ENCODE measurements at regions not wholly inside any gene's neighbourhood (a gene's known extent, or its start where the extent isn't known, plus 50 kb on each side); places are given as distances from the start of the nearest gene placed in this dataset.

DNA sequence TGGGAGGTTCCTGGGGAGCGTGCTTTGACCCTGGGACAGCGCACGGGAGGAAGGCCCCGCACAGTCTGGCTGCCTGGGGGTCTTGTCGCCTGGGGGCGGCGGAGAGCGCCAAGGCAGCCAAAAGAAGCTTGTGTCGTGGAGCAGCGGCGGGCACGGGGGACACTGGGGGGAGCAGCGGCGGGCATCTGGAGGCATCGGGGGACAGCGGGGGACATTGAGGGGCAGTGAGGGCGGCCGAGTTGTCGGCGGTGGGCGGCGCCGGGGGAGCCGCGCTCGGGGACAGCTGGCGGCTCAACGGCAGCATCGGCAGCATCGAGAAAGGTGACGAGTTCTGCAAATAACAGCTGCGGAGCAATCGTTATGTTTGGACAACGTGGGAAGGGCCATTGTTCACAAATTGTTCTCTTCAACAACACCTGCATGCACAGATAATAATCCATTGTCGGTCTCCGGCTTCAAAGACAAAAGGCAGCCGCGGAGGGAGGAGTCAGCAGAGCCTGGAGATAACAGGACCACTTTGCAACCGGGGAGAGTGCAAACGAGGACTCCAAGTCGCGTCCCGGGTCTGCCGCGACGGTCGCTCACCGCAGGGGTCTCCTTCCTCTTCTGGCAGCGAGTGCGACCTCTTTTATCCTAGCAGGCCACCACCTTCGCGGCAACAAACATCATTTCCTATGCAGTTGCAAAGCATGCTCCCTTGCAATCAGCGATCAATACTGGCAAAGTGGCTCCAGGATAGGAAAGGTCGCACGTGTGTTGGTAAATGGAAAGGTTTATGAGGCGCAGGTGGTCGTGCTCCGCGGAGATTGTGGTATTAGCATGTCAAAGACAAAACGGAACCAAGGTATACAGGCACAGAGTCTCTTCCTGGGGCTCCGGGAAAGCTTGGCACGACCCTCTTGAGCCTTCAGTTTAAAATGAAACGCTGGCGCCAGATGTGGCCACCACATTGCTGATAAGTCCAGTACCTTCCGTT, 132.3 kb upstream of the DLX2 start:
- Histone ChIP-seq H3K4me1 (no peaks in the 10 kb centered on the region; the same call in 1 of the 2 replicates), H3K27me3 (peaks cover 6% of the 10 kb centered on the region; the same call in 1 of the 2 replicates), H3K9me3 (no peaks in the 10 kb centered on the region), H3K36me3 (no peaks in the 10 kb centered on the region), H3K4me3 (ENCODE audit: low read depth, low read length) (peak overlapping the region; percentile 62)
- peak; percentile 18 for DNase-seq
- TF ChIP-seq, protein P1, sequence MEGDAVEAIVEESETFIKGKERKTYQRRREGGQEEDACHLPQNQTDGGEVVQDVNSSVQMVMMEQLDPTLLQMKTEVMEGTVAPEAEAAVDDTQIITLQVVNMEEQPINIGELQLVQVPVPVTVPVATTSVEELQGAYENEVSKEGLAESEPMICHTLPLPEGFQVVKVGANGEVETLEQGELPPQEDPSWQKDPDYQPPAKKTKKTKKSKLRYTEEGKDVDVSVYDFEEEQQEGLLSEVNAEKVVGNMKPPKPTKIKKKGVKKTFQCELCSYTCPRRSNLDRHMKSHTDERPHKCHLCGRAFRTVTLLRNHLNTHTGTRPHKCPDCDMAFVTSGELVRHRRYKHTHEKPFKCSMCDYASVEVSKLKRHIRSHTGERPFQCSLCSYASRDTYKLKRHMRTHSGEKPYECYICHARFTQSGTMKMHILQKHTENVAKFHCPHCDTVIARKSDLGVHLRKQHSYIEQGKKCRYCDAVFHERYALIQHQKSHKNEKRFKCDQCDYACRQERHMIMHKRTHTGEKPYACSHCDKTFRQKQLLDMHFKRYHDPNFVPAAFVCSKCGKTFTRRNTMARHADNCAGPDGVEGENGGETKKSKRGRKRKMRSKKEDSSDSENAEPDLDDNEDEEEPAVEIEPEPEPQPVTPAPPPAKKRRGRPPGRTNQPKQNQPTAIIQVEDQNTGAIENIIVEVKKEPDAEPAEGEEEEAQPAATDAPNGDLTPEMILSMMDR (IDR thresholded peaks at IDR 0.05; ENCODE audit: low read depth, low read length) = 0 out of 2 replicates have a peak, but pooled peaks have one; percentile 1

DNA sequence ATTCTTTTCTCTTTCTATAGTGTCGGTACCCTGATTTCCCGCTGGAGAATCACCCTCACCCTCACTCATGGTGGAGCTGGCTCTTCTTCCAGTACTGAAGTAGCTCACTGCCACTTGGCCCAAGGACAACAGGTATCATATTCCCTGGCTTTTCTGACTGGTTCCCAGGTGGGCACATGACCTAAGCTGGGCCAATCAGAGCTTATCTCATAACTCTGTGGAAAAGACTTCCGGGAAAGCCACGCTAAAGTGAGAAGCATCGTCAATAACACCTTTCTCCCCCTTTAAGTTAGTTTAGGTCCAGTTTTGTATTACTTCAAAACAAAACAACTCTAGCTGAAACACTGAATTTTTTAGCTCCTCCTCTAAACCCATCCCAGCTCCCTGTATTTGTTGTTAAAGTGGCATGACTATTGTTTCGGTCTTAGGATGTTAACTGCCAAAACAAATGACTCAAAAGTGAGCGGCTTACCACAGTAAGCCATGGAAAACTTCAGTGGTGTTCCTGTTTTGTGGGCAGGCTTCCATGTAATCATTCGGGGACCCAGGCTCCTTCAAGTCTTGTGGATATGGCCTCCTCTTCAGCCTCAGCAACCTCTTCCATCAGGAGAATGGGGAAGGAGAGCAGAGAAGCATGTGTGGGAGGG, 137.4 kb upstream of the DLX2 start:
- DNase-seq = no peak
- no peaks in the 10 kb centered on the region for H3K9me3 ChIP-seq
- TF ChIP-seq, protein P1 (IDR thresholded peaks at IDR 0.05; ENCODE audit: low read depth, low read length) = no peak
- no peaks in the 10 kb centered on the region for H3K36me3 ChIP-seq
- H3K4me3 ChIP-seq (ENCODE audit: low read depth, low read length) = no peak overlapping the region
- peaks cover 6% of the 10 kb centered on the region; the same call in 1 of the 2 replicates for H3K27me3 ChIP-seq
- H3K4me1 ChIP-seq = no peaks in the 10 kb centered on the region; the same call in 1 of the 2 replicates

DNA sequence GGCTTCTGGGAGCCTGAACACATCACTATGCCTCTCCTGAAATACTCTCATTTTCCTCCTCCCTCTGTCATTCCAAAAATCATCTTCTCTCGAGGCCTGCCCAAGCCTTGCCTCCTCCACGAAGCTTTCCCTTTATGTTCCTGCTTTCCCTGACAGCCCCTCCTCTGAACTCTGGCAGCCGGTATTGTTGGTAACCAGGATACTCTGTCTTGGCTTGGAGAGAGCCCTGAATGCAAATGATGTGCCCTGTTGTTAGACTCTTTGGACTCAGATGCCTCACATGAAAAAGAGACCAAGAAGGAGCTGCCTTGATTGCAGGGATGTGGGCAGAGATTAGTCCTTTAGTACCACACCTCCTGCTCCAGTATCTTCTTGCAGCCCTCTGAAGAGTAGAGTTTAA, 138.5 kb upstream of the DLX2 start:
- TF ChIP-seq, protein P1 (IDR thresholded peaks at IDR 0.05; ENCODE audit: low read depth, low read length) = no peak
- H3K36me3 ChIP-seq = no peaks in the 10 kb centered on the region
- H3K9me3 ChIP-seq = no peaks in the 10 kb centered on the region
- no peaks in the 10 kb centered on the region for H3K4me1 ChIP-seq
- no peak overlapping the region for H3K4me3 ChIP-seq (ENCODE audit: low read depth, low read length)
- H3K27me3 ChIP-seq = no peaks in the 10 kb centered on the region
- no peak for DNase-seq

DNA sequence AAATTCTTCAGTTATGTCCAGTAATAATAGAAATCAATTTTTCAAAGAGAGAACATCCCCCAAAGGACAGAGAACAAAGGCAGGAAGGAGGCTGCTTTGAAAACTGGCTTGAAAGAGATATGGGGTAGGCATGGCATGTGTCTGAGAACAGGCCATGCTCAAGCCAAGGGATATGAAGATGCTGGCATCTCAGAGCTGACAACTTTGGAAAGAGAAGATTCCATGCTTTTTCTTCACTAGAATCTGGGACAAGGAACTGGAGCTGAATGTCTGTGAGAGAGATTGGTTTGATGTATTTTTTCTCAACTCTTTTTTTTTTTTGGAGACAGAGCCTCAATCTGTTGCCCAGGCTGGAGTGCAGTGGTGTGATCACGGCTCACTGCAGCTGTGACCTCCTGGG, 139.8 kb upstream of the DLX2 start:
- TF ChIP-seq, protein P1 (IDR thresholded peaks at IDR 0.05; ENCODE audit: low read depth, low read length) = no peak
- no peak for DNase-seq
- Histone ChIP-seq H3K27me3 (no peaks in the 10 kb centered on the region), H3K4me1 (no peaks in the 10 kb centered on the region), H3K4me3 (ENCODE audit: low read depth, low read length) (no peak overlapping the region), H3K9me3 (no peaks in the 10 kb centered on the region), H3K36me3 (no peaks in the 10 kb centered on the region)

DNA sequence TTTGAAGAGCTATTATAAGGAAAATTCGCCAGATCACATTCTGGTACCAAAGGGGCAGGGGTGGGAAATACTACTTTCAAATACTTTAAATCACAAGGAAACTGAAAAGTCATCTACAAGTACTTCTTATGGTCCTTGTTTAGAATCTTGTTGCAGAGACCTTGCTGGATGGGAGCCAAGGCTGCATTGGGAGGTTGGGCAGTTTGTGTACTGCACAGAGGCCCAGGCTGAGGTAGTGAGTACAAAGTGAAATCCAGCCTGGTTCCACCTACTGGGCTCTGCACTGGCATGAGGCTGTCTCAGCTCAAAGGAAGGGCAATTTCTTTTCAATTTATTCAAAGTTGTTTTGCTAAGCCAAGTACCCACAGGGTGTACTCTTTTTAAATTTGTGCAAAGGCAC, 140.3 kb upstream of the DLX2 start:
- H3K36me3 ChIP-seq = no peaks in the 10 kb centered on the region
- H3K27me3 ChIP-seq = no peaks in the 10 kb centered on the region
- TF ChIP-seq, protein P1 (IDR thresholded peaks at IDR 0.05; ENCODE audit: low read depth, low read length) = no peak
- no peak overlapping the region for H3K4me3 ChIP-seq (ENCODE audit: low read depth, low read length)
- no peaks in the 10 kb centered on the region for H3K4me1 ChIP-seq
- no peak for DNase-seq
- H3K9me3 ChIP-seq = no peaks in the 10 kb centered on the region

Measured in BE2C (cell line).